NCI-H2196 treated with DMSO at 0.1 percent for 48 hours (cell line): ENCODE measurements at regions not wholly inside any gene's neighbourhood (a gene's known extent, or its start where the extent isn't known, plus 50 kb on each side); places are given as distances from the start of the nearest gene placed in this dataset.
"Not testable (repeated sequence)": the region's sequence is repeated elsewhere in the genome, so short reads cannot be mapped to it uniquely, and the experiment has no call there.

Source experiments
- DNase-seq: peaks from one replicate; lab custom pipeline; 2025; ENCODE audit not compliant: unreplicated experiment; lab: John Stamatoyannopoulos, UW

DNA sequence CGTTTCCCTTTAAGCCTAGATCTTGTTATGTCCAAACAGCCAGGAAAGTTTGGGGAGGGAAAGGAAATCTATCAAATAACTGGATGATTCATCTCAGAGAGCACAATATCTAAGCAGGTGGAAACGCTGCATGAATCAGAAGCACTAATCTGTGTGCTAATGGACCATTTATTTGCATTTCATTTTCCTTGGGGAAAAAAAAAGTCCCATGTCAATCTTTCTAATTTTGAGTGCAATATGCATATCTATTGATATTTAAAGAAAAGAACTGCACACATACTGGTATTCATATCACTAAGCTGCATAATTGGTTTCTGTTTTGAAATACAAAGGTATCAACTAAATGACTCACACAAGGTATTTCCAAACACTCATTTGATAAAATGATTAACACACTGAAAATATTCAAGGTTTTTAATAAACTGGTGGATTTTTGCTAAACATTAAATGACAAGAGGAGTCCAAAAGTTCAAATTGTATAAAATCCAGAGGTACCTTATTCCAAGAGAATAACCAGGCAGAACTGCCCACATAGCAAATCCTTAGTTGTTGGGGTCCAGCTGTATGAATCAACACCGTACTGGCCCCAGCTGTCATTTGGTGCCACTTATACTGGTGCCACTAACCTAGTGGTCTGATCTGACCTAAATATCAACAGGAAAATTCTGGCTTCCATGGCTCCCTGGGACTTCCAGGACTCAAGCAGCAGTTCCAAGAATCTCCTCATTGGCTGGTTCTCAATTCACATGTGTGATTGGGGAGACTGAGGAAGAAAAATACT, 122.2 kb upstream of the SP4 start:
- DNase-seq: no peak

GRCh38 chr7:21314954-21315353, 112.9 kb upstream of the SP4 start:
- DNase-seq: no peak

DNA sequence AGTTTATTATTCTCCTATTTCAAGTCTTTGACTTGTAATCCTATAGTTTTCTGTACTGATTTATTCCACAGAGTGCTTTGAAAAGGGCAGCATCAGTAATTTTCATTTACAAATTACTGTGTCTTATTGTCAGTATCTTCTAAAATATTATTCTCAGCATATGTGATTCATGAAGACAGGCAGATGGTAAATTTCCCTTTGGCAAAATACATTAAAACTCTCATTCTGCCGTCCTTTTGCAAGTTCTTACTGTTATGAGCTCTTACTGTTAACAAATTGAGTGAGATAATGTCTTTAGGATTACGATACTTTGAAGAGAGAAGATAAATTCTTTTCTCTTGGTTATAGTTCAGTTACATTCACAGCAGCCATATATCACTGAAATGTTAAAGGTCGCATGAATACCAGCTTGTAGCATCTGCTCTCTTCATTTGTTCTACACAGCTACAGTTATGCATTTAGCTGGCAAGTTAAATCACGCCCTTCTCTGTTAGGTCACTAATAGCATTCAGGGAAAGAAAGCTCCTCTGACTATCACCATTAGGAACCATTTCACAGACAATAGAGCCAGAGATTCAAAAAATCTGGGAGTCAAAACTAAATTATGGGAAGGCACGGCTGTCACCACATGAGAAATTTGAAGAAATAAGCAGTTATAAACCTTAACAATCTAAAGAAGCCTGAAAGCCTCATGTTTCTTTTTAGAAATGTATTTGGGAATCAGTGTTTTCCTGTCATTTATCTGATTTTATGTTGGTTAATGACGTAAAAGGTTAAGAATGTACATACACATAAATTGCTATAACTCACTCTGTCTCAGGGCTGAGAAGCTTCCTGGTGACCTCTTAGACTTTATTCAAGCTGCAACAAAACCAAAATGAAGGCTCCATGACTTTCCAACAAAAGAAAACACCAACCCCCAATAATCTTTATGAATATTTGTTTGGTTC, 109.6 kb upstream of the SP4 start:
- no peak for DNase-seq

DNA sequence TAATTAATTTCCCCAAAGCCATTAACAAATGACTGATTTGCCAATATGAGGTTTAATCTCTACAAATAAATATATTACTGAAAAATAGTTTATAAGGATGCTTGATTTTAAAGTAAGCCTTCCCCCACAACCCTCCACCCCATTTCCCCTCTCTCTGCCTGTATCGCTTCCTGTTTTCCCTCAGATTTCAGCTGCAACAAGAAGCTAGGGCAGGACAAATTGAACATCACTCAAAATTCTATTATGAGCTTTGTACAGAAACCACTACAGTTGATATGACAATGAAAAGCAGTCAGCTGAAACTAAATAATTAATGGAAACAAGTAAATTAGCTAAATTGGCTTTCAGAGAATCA, 109.0 kb upstream of the SP4 start:
- no peak for DNase-seq

- DNase-seq: no peak
These were observed 101.6 kb upstream of the SP4 start for GRCh38 chr7:21326241-21326640.

DNA sequence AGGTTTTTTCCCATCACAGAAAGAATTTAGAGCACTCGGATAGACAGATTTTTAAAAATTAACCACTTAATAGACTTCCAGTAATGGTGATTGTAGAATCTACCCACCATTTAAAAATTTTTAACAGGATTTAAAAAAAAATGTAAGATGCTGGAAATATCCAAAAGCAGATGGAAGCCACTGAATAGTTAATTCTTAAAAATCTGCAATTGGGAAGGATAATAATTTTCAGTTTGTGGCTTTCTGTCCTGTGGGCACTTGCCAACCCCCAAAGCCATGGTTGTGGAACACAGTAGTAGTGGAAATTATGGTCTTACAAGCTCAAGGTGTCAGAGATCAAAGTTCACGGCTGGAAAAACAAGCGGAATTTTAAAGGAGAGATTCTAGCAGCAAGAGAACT, 101.0 kb upstream of the SP4 start:
- no peak for DNase-seq

DNA sequence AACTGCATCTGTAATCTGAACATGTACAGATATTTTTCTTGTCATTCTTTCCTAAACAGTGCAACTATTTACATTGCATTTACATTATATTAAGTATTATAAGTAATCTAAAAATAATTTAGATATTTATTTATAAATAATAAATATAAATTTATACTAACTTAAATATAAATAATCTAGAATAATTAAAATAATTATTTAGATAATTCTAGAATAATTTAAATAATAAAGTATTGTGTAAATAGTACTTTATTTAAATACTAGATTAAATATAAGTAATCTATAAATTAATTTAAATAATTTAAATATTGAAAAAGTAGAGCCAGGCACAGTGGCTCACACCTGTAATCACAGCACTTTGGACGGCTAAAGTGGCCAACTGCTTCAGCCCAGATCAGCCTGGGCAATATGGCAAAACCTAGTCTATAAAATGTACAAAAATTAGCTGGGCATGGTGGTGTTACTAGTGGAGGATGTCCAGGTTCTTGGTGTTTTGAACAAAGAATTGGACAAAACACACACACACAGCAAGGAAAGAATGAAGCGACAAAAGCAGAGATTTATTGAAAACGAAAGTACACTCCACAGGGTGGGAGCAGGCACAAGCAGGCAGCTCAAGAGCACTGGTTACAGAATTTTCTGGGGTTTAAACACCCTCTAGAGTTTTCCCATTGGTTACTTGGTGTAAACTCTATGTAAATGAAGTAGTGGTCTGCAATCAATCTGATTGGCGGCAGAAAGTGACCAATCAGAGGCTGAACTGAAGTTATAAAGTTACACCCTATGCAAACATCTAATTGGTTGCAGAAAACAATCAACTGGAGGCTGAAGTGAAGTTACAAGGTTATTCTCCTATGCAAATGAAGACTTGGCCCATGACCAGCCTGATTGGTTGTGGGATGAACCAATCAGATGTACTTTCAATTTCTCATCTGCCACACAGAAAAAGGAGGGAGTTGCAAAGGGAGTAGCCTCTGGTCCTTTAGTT, 100.2 kb upstream of the SP4 start:
- no peak for DNase-seq

DNA sequence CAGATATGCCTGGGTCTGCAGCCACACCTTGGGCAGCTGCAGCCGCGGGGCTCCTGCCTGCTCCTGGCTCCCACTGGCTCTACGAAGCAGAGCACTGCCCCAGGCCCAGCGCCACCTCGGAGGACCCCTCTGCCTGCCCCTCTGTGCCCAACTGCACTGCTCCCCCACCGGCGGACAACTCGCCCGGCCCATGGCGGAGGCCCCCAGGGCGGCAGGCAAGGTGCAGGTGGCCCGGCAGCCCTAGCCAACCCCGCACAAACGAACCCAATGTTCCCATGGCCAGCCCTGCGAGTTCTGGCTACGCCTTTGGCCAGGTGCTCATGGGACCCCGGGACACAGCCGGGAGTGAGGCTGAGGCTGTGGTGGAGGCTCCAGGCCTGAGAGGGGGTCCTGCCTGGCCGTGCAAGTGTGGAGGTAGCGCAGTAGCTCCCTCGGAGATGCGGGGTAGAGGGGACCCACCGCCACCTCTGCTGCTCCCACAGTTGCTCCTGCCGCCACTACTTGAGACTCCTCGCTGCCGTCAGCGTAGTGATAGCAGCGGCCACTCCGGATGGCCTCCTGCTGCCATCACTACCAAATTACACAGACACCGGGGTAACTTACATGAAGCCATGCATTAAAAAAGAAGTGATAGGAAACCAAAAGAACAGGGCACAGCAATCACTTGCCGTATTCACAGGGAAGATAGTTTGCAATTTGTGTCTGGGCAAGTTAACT, 97.3 kb upstream of the SP4 start:
- no peak for DNase-seq

DNA sequence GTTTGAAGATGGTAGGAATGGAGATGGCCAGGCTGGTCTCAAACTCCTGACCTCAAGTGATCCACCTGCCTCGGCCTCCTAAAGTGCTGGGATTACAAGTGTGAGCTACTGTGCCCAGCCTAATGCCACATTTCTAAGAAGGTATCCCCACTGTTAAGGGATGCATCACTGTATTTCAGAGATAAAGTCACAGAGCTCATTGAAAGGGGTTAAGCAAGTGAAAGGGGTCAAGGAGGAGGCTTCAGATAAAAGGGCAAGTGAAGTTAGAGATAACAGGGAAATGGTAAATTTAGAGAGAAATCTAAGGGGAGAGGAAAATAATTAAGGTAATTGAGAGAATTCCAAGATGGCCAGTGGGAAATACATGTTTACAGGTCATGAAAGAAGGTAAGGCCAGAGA, 93.0 kb upstream of the SP4 start:
- DNase-seq: no peak

- DNase-seq: no peak
These were observed 91.1 kb upstream of the SP4 start for GRCh38 chr7:21336743-21337142.

GRCh38 chr7:21338728-21339164, 89.1 kb upstream of the SP4 start:
- no peak for DNase-seq

GRCh38 chr7:21344900-21345299, 83.0 kb upstream of the SP4 start:
- not testable (repeated sequence) for DNase-seq

DNA sequence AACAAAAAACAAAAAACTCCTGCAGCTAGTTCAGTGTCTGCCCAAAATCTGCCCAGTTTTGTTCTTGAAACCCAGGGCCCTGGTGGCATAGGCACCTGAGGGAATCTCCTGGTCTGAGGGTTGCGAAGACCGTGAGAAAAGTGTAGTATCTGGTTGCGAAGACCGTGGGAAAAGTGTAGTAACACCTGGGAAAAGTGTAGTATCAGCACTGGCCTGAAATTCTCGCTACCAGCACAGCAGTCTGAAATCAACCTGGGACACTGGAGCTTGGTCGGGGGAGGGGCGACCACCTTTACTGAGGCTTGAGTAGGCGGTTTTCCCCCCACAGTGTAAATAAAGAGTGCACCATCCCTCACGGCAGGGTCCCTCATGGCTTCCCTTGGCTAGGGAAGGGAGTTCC, 82.5 kb upstream of the SP4 start:
- no peak for DNase-seq

DNA sequence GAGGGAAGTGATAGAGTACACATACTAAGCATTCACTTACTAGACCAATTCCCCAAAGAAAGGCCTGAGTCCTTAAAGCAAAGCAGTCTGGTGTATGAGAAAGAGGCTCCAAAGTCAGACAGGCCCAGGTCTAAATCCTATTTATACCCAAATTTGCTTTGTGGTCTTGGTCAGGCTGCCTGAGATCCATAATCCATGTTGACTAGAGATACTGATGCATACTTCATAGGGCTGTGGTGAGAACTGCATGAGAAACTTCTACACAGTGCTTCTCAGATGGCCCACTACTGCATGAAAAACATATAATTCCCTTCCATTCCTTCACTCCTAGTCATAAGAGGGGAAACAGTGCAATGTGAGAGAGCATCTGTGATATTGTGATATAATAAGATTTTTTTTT, 81.6 kb upstream of the SP4 start:
- no peak for DNase-seq

- DNase-seq: no peak
These were observed 75.1 kb upstream of the SP4 start for GRCh38 chr7:21352540-21353387.

DNA sequence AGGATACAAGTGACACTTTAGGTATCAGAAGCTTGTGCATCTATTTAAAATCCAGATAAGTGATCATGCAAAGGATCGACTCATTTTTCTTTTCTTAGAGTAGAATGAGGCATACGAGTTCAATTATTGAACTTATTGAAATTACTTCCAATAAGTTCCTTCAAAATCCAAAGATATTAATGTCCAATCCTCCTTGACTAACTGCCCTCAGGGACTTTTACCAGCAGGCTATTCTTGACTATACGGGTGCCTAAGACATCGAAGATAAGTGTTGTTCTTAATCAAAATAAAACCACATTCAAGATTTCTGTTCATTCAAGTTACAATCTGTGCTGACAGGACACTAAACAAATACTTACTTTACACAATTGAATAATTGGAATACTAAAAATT, 74.5 kb upstream of the SP4 start:
- DNase-seq: no peak

DNA sequence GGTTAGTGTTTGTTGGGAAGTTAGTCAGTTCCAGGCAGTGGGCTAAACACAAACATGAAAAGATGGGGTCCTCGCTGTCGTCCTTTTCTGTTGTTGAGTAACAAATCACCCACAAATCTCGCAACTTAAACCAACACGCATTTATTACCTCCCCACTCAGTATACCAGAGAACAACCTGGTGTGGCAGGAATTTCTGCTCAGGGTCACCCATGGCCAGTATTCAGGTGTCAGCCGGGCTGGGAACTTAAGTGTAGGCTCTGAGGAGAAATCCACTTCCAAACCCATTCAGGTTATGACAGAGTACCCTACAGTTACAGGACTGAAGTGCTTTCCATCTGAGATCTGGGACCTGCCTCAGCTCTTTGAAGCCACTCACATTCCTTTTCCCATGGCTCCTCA, 73.6 kb upstream of the SP4 start:
- no peak for DNase-seq

DNA sequence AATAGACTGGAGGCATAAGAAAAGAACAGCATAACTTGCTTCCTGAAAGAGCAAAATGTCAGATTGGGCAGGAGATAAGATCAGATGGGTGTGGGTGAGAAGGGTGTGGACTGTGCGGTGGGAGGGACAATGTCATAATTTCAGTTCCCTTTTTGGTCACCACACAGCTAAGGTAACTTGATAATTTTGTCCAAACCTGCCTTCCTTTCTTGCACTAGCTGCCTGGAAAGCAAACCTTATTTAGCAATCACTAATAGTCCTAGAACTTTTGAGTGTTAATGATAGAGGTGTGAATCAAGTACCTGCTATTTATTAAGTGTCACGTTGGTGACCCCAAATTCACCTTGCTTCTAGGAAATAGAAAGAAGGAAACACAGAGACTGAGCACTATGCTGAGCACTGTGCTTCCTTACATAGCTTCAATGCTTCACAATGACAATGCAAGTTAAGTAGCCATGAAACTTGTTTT, 72.4 kb upstream of the SP4 start:
- no peak for DNase-seq

DNA sequence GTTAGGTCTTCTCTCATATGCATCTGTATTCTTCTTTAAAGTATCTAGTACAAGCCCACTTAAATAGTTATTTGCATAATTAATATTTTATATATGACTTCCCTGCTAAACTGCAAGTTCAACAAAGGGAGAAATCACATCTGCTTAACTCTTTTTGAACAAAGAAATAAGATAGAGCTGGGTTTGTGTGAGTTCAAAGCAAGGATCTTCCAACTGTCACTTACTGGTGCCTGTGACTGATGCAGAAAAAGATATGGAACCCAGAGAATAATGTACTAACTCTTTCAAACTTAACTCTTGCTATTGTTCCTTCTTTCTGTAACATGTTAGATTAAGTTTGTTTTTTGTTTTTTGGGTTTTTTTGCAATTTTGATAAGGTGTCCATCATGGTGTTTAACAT, 71.3 kb upstream of the SP4 start:
- DNase-seq: no peak
